Putamen (tissue), 1 donor: ENCODE measurements at regions not wholly inside any gene's neighbourhood (a gene's known extent, or its start where the extent isn't known, plus 50 kb on each side); places are given as distances from the start of the nearest gene placed in this dataset.

Source experiments
- DNase-seq: peaks from one replicate; pipeline ENCODE4 v3.0.0-alpha.2; 2016; ENCODE audit warnings: low spot score

DNA sequence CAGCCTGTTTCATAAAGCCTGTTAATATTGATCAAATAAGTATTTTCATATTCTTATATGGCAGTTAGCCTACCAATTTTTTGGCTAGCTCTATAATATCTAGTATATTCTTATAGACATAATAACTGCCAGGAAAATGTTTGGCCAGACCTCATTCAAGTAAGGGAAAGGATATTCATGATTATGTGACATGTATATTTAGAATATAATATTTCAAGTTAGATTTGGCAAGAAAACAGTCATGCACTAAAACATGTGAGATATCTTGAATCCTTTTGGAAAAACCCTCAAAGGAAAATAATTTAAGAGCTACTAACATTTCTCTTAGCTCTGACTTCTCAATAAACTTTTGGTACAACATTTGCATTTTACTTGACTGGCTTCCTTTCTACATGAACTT is 694.1 kb downstream of the PLCL1 start:
- DNase-seq, result no peak

DNA sequence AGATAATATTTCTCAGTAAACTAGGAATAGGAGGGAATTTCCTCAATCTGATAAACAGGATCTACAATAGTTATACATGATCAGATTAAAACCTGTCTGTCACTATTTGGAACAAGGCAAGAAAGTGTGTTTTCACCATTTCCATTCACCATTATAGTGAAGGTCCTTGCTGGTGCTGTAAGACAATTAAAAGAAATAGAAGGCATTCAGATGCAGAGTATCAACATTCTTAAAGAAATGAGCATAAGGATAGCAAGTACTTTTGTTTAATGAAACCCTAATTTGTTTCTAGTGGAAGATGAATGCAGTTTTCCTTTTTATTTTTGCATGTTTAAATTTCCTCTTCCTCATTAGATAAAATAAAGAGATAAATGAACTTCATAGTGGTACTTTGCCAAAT is 693.7 kb downstream of the PLCL1 start:
- DNase-seq, result no peak

DNA sequence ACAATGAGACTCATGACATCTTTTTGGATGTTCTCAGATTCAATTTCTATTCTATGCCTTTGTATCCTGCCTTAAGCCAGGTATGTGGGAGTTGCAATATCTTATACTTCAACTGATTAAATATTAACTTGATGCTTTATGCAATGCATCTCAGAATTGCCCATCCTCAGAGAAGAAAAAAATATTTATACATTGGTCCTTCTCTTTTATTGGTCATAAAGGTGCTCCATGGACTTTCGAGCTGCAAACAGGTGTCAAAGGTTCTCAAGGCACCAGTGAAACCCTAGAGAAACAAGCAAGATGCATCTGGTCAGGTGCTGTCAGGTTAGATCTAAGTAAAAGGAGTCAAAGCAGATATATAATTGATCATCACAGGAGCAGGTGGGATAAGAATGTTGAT is 690.5 kb downstream of the PLCL1 start:
- DNase-seq, result no peak

DNA sequence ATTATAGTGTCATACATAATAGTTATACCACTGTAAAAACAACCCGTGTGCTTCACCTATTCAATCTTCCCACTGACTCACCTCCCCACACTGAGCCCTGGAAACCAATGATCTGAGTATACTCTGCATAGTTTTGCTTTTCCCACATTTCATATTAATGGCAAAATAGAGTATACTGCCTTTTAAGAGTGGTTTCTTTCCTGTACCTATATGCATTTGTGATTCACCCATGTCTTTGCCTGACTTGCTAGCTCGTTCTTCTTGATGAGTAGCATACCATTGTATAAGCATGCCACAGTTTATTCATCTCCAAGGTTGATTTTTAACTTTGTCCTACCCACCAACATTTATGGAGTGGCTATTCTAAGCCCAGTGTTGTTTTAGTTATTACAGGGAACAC is 686.4 kb downstream of the PLCL1 start:
- DNase-seq, result no peak

DNA sequence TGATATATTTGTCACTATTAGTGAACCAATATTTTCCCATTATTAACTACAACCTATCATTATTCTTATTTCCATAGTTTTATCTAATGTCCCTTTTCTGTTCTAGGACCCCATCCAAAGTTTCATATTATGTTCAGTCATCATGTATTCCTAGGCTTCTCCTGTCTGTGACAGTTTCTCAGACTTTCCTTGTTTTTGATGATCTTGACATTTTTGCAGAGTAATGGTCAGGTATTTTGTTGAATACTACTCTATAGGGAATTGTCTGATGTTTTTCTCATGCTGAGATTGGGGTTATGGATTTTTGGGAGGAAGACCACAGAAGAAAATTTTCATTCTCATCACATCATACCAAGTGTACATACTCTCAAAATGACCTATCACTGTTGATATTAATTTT is 684.6 kb downstream of the PLCL1 start:
- no peak for DNase-seq

DNA sequence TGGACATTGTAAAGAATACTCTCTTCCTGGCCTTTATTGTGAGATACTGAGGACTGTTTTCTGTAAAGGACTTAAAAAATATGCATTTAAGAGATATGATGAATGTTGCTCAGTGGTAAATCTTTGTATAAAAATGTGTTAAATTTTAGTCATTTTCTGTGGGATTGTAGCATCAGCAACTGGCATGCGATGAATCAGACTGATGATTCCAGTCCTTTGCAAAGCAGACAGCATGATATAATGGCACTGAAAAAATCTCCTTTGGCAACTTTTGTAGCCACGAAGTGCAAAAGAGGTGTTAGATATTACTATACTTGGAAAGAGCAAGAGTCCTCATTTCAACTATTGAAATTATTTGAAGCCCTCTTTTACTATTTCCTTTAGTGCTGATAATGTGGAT is 678.7 kb downstream of the PLCL1 start:
- no peak for DNase-seq

DNA sequence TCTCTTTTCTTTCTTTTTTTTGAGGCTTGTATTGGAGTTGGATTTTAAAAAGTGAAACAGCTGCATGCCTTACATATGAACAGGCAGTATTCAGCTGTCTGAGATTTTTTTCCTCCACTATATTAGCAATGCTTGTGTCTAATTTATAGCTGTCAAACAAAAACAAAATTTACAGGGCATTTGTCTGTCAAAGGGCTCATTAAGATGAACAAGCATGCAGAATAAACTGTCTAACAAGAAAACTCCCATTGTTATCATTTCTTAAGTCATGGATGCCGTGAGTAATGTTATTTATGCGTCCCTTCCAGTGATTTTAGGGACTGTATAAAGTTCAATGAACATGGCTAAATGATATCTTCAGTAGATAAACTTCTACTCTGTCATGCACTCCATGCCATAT is 674.7 kb downstream of the PLCL1 start:
- no peak for DNase-seq

DNA sequence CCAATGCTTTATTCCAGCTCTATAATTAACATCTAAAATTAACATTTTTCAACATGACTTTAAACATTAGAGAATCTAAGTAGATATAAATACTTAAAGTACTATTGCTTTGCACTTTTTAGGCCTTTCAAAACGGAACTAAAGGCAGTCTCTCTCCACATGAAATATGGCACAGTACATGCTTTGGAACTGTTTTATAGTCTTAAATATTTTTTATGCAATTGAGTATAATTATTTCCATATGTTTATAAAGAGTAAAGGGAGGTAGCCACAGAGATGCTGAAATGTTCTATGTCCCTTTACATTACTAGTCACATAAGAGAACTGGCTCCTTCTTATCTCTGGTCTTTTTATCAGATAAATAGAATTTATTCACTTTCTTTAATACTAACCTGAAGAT is 674.0 kb downstream of the PLCL1 start:
- no peak for DNase-seq

DNA sequence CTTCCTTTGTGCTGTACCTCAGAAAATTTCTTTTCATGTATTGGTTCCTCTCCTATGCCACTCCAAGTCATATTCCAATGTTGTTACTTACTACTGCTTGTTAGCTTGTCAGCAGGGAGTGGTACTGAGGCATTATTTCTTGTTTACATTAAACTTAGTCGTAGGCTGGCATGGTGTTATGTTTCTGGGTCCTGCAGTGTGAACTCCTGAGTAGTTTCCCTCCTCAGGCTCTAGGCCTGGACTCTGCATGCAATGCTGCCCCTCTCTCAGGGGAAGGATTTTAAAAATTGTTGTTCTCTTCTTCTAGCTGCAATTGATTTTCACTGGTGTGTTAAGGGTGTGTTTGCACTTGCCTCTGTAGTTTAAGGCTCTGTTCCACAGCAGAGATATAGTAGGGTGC is 671.6 kb downstream of the PLCL1 start:
- DNase-seq, result no peak

DNA sequence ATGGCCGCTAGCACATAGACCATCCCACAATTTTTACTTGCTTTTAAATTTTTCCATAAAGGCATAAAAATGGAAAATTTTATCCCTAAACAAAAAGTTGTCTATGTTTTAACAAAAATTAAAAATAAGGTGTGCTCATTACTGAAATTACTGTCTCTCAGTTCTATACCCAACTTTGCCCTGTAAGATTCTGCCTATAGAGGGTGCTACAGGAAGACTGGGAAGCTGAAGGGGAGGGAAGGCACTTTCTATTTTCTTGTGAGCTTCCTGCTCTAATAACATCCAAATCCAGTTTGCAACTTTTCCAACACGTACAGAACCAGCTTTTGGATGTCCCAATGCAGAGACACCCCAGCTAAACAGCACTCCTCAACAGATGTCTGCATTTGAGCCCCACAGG is 666.9 kb downstream of the PLCL1 start:
- no peak for DNase-seq

DNA sequence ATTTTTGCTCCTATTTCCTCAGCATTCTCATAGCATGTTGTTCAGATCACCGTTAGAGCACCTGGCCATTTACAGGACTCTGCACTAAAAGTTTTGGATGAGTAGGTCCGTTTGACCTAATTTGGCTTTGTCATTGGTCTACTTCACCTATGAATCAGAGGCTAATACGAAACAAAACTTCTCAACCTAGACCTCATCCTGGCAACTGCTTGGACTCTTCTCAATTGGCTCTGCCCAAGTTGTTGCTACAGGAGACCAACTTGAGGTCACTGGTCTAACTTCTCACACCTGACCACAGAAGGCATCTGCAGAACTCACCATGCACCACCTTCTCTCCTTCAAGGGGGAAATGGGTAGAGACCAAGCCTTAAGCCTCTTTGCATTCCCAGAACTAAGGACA is 663.7 kb downstream of the PLCL1 start:
- DNase-seq, result no peak

DNA sequence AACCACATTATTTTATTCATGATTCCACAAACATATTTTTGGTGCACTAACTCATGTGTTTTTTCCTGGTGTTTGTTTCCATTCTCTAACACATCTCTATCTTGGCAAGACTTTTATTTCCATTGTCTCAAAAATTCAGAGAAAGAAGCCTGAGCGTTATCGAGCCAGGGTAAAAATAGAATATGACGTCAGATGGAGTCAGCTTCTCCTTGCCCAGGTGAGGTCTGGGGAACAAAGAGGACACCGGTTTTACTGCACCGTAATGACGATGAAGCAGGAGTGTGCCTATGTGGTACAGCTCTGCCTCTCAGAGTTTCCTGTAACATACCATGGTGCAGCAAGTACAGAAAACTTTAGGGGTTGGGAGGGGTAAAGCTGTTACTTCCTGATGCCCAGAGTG is 661.6 kb downstream of the PLCL1 start:
- DNase-seq, result no peak

DNA sequence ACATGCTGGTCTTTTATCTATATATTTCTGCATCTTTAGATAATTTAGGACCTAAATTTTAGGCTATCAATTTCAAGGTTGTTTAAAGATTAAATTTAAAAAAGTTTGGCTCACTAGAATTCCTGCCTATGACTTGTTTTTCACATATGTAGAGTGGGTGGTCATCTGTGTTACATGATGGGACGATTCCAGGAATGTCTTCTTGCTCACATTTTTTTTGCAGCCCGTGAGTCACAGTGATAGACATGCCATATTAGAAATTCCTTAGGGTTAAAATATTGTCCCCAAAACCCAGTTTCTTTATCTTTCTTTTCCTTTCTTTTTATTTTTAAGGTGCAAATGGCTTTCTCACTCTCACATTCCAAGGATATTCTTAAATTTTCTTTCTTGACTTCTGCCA is 652.0 kb downstream of the PLCL1 start:
- DNase-seq, result no peak

DNA sequence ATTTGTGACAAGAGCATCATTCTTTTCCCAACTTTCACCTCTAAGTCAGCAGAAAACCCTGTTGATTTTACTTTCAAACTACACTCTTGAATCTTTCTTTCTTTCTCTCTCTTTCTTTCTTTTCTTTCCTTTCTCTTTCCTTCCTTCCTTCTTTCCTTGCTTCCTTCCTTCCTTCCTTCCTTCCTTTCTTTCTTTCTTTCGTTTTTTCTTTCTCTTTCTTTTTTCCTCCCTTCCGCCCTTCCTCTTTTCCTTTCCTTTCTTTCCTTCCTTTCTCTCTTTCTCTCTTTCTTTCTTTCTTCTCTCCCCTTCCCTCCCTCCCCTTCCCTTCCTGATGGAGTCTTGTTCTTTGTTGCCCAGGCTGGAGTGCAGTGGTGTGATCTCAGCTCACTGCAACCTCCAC is 649.5 kb downstream of the PLCL1 start:
- DNase-seq, result no peak

DNA sequence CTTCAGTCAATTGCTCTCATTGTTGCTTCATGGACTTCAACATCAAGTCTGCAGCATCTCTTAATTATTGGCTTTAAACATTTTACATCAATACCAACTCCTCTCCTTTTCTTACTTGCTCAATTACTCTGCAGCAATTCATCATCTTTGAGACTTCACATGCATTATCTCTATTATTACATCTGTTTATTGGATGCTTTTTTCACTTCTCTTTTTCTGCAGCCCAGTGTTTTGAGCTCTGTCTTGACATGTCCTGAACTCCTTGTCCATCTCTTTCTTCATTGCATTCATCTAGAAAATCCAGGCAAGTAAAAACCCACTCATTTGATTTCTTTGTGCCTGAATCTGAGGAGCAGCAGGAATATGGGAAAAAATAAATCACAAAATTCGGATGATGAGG is 647.9 kb downstream of the PLCL1 start:
- no peak for DNase-seq

DNA sequence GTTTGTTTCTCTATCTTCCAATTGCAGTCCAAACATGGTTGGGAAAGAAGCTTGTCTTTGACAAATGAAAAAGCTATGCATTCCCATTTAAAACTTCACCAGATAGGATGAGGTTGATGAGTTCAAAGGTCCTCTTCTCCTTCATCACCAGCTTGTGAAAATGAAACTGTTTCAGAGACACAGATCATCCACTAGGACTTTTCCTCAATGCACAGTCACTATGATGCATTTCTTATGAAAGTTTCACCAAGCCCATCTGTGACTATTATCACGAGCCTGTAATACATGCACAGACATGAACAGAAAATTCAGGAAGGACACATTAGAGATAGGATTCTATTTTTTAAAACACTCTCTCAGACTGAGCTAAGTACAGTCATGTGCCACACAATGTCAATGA is 644.4 kb downstream of the PLCL1 start:
- no peak for DNase-seq

DNA sequence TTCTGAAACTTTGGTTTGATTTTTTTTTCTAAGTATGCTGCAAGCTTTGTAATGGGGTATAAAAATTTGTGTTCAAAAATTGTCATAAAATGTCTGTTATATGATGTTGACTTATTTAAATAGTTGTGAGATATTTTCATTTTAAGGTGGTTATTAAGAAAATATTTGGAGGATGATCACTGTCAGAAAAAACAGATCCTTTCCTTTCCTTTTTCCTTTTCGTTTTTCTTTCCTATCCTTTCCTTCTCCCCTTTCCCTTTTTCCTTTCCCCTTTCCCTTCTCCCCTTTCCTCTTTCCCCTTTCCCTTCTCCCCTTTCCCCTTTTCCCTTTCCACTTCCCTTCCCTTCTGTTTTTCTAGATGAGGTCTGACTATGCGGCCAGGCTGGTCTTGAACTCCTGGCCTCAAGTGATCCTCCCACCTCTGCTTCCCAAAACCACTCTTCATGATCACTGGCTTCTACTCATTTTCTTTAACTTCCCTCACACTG is 640.5 kb downstream of the PLCL1 start:
- DNase-seq, result no peak

DNA sequence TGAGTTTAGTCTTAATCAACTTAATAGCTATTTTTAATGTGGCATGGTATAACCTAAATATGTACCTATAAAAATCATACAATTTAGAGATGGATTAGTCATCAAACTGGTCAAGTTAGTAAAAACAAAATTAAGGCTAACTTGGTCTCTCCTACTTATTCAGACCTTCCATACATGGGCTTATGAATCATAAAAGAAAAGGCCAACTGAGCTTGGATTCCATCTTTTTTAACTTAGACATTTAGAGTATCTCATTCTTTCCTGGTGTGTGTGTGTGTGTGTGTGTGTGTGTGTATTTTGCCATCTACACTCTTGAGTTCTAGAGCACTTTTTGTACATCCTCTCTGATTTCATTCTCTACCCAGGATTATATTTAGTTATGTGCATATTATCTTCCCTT is 637.5 kb downstream of the PLCL1 start:
- no peak for DNase-seq

DNA sequence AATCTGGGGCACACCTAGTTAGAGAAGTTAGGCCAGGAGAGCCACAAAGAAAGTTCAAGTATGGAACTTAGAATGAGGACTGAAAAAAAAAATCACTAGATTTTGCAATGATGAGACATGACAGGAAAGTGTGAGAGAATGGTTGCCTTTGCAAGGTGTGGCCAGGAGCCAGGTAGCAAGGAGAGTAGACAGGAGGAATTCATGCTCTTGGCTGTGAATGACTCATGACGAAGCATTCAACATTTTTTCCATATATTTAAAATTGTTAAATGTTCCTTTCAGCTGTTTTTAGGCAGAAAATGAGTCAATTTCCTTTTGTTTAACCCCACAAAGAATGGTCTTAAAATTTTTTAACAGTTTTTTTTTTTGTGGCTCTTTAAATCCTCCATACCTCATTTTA is 636.9 kb downstream of the PLCL1 start:
- DNase-seq, result no peak

DNA sequence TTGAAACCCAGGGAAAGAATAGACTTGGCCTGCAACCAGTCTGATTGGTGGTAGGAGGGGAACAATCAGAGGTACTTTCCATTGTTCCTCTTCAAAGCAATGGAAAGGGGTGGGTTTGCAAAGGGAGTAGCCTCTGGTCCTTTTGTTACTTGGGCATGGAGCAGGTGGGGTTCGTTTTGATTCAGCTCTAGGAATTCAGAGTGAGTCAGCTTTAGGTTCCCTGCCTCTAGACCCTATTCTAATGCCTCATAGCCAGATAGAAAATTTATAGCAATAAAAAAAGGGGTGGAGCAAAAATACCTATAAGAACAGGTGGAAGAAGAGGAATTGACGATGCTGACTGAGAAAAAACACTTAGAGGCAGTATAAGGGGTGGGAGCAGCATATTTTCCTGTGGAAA is 636.4 kb downstream of the PLCL1 start:
- no peak for DNase-seq

DNA sequence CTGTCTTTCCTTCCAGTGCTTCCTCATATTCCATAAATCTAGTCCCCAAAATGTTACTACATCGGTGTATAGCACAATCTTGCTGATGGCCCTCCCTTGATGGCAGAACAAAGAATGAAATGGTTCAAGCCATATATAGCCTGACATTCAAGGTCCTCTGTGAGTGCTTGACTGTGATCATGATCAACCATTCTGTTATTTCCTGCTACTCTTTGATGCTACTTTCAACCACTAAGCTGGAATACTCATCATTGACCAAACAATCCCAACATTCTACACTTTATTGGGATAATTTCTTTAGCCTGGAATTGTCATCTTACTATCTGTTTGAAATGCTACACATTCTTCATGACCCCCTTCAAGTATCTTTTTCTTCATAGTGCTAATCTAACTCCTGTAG is 633.9 kb downstream of the PLCL1 start:
- no peak for DNase-seq

DNA sequence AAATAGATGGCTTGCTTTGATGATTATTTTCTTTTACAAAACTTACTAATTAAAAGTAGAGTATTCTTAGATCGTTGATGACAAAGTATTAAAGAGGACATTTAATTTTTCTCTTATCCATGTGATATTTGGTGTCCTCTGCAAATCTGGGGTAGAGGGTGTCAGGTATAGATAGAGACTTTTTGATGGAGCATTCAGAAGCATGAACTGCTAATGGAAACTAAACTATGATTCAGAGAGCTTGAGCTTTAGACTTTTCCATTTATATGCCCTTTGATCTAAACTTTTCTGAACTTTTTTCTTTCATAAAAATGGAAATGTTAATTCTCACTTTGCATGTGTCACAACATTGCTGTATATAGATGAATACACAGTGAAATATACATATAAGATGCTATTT is 619.7 kb downstream of the PLCL1 start:
- DNase-seq, result no peak

DNA sequence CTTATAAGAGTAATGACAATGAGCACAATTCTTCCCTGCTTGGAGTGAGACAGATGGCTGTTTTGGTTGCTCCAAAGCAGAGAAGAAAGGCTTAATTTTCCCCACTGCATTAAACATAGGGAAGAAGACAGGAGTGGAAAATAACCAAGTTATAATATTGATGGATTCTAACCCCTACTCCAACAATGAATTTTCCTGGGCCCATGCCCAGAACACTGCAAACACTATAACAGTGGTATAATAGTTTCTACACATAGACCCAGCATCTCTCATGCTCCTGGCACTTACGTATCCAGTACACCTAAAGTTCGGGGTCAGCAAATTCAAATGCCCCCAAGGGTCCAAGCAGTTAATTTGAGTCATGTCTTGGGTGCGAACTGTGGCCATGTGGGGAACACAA is 613.4 kb downstream of the PLCL1 start:
- no peak for DNase-seq

DNA sequence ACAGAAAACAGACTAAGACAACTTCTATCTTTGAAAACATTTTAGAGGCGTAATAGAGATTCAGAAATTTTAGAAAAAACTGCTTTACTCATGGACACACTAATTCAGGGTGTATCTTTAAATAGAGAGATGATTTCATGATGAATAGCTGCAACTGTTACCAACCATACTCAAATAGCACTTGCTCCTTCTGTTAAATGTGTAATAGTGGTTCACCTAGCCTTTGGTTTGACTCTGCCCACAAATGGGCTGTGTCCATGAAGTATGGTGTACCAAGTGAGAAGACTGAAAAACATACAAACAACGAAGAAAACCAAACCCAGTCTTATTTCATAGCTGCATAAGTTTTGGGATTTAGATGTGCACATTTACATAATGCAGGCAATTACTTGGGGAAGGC is 610.6 kb downstream of the PLCL1 start:
- DNase-seq, result no peak

DNA sequence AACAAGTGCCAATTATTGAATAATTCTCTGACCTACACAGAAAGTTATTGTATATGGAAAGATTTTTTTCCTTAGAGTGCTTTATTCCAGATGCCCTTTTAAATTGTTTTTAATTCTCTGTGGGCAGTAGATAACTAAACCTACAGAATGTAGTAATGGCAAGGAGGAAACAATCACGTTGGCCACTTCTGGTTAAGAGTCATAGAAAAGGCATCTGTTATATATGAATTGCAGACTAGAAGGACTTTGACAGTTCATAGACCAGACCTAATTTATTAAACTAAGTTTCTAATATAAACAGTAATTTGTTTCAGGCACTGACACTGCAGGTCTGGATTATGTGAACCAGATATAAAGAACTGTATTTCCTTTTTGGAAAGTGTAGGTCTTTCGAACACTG is 607.5 kb downstream of the PLCL1 start:
- DNase-seq, result no peak
